ENCODE measurements at regions not wholly inside any gene's neighbourhood (a gene's known extent, or its start where the extent isn't known, plus 50 kb on each side); places are given as distances from the start of the nearest gene placed in this dataset.

GRCh38 chr2:107197594-107198294 is 311.8 kb upstream of the ST6GAL2 start:
- no peak overlapping the region for H2AFZ ChIP-seq
- DNase-seq (ENCODE audit: low spot score), result no peak
- no peaks in the 10 kb centered on the region for H3K79me2 ChIP-seq
- no peaks in the 10 kb centered on the region for H3K9me3 ChIP-seq (ENCODE audit: low read depth)
- H3K36me3 ChIP-seq (replicated peaks; ENCODE audit: insufficient read depth, low read depth), result no peaks in the 10 kb centered on the region
- no peak overlapping the region for H3K4me2 ChIP-seq
- no peaks in the 10 kb centered on the region for H3K4me1 ChIP-seq (ENCODE audit: insufficient read depth)
- 83% methylated on average over 5 of the region's 5 CpGs for WGBS (ENCODE audit: low lambda C conversion rate, missing lambda C conversion rate)
- TF ChIP-seq CTCF (IDR thresholded peaks at IDR 0.05; ENCODE audit: poor library complexity), result no peak
- TF ChIP-seq EZH2 (IDR thresholded peaks at IDR 0.05; ENCODE audit: borderline replicate concordance), result no peak
- no peak for TF ChIP-seq EZH2phosphoT487 (IDR thresholded peaks at IDR 0.05; ENCODE audit: low read depth, severe bottlenecking, unreplicated experiment)
- no peaks in the 10 kb centered on the region for H4K20me1 ChIP-seq (ENCODE audit: insufficient read depth, poor library complexity, severe bottlenecking)
- no peaks in the 10 kb centered on the region for H3K9me2 ChIP-seq (replicated peaks; ENCODE audit: insufficient read depth)
- no peaks in the 10 kb centered on the region for H3K27me3 ChIP-seq
- no peak overlapping the region for H3K27ac ChIP-seq
- no peak overlapping the region for H3K4me3 ChIP-seq

- no peaks in the 10 kb centered on the region for H3K9me2 ChIP-seq (replicated peaks; ENCODE audit: insufficient read depth)
- H3K79me2 ChIP-seq, result no peaks in the 10 kb centered on the region
- H3K27ac ChIP-seq, result no peak overlapping the region
- TF ChIP-seq CTCF (IDR thresholded peaks at IDR 0.05; ENCODE audit: poor library complexity) (no peak), EZH2phosphoT487 (IDR thresholded peaks at IDR 0.05; ENCODE audit: low read depth, severe bottlenecking, unreplicated experiment) (no peak), EZH2 (IDR thresholded peaks at IDR 0.05; ENCODE audit: borderline replicate concordance) (no peak)
- H3K4me3 ChIP-seq, result no peak overlapping the region
- H3K27me3 ChIP-seq, result no peaks in the 10 kb centered on the region
- DNase-seq (ENCODE audit: low spot score), result no peak
- no peaks in the 10 kb centered on the region for H3K36me3 ChIP-seq (replicated peaks; ENCODE audit: insufficient read depth, low read depth)
- WGBS (ENCODE audit: low lambda C conversion rate, missing lambda C conversion rate), result 21% methylated on average over 2 of the region's 2 CpGs
- H3K4me1 ChIP-seq (ENCODE audit: insufficient read depth), result no peaks in the 10 kb centered on the region
- H3K4me2 ChIP-seq, result no peak overlapping the region
- H2AFZ ChIP-seq, result no peak overlapping the region
- no peaks in the 10 kb centered on the region for H3K9me3 ChIP-seq (ENCODE audit: low read depth)
- no peaks in the 10 kb centered on the region for H4K20me1 ChIP-seq (ENCODE audit: insufficient read depth, poor library complexity, severe bottlenecking)
Observed at GRCh38 chr2:107202962-107203591, 317.1 kb upstream of the ST6GAL2 start.

GRCh38 chr2:107215401-107216350 is 329.7 kb upstream of the ST6GAL2 start:
- TF ChIP-seq CTCF (IDR thresholded peaks at IDR 0.05; ENCODE audit: poor library complexity) (no peak), EZH2 (IDR thresholded peaks at IDR 0.05; ENCODE audit: borderline replicate concordance) (no peak), EZH2phosphoT487 (IDR thresholded peaks at IDR 0.05; ENCODE audit: low read depth, severe bottlenecking, unreplicated experiment) (no peak)
- H3K4me1 ChIP-seq (ENCODE audit: insufficient read depth), result no peaks in the 10 kb centered on the region
- no peak overlapping the region for H3K4me2 ChIP-seq
- H3K27ac ChIP-seq, result no peak overlapping the region
- 83% methylated on average over 9 of the region's 9 CpGs for WGBS (ENCODE audit: low lambda C conversion rate, missing lambda C conversion rate)
- H3K9me2 ChIP-seq (replicated peaks; ENCODE audit: insufficient read depth), result no peaks in the 10 kb centered on the region
- H2AFZ ChIP-seq, result no peak overlapping the region
- no peaks in the 10 kb centered on the region for H3K36me3 ChIP-seq (replicated peaks; ENCODE audit: insufficient read depth, low read depth)
- no peaks in the 10 kb centered on the region for H3K27me3 ChIP-seq
- H3K9me3 ChIP-seq (ENCODE audit: low read depth), result no peaks in the 10 kb centered on the region
- H3K4me3 ChIP-seq, result no peak overlapping the region
- no peaks in the 10 kb centered on the region for H4K20me1 ChIP-seq (ENCODE audit: insufficient read depth, poor library complexity, severe bottlenecking)
- DNase-seq (ENCODE audit: low spot score), result no peak
- H3K79me2 ChIP-seq, result no peaks in the 10 kb centered on the region

All from hepatocyte (in vitro differentiated cells).